ENCODE measurements at regions not wholly inside any gene's neighbourhood (a gene's known extent, or its start where the extent isn't known, plus 50 kb on each side); places are given as distances from the start of the nearest gene placed in this dataset.
"Not testable (repeated sequence)": the region's sequence is repeated elsewhere in the genome, so short reads cannot be mapped to it uniquely, and the experiment has no call there.

DNA sequence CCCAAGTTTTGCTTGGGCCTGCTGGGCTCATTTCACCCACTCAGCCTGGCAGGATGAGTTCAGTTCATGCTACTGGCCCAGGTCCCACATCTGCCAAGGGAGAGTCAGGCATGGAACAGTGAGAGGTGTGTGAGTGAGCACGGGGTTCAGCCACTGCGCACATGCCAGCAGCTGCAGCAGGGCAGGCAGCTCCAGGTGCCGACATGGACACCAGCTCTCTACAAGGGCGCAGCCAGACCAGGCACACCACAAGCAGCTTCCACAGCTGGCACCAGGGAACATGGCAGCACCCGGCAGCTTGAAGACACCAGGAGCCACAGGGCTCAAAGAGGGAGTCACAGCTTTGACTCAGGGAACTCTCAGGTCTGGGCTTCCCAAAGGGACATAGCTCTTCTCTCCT is 938.0 kb downstream of the SORCS3 start:
- no peak for DNase-seq
- no peak for TF ChIP-seq CTCF (IDR thresholded peaks at IDR 0.05)
- Histone ChIP-seq H3K36me3 (no peaks in the 10 kb centered on the region), H3K4me3 (no peak overlapping the region), H3K27me3 (no peaks in the 10 kb centered on the region), H3K9me3 (no peaks in the 10 kb centered on the region), H3K27ac (no peak overlapping the region), H3K4me1 (no peaks in the 10 kb centered on the region)
- intact Hi-C loops (cut with DNase I; ENCODE audit: low total_unique reads) = no loop called here

- Histone ChIP-seq H3K9me3 (peaks cover 0 to 5% (median 0%) of the 10 kb centered on the region in 3 donors), H3K27ac (no peak overlapping the region), H3K4me1 (no peaks in the 10 kb centered on the region), H3K27me3 (no peaks in the 10 kb centered on the region), H3K36me3 (no peaks in the 10 kb centered on the region), H3K4me3 (no peak overlapping the region)
- DNase-seq = no peak
- no peak for TF ChIP-seq CTCF (IDR thresholded peaks at IDR 0.05)
- intact Hi-C loops (cut with DNase I; ENCODE audit: low total_unique reads) = no loop called here
Measured at GRCh38 chr10:105577865-105578607, 936.9 kb downstream of the SORCS3 start.

DNA sequence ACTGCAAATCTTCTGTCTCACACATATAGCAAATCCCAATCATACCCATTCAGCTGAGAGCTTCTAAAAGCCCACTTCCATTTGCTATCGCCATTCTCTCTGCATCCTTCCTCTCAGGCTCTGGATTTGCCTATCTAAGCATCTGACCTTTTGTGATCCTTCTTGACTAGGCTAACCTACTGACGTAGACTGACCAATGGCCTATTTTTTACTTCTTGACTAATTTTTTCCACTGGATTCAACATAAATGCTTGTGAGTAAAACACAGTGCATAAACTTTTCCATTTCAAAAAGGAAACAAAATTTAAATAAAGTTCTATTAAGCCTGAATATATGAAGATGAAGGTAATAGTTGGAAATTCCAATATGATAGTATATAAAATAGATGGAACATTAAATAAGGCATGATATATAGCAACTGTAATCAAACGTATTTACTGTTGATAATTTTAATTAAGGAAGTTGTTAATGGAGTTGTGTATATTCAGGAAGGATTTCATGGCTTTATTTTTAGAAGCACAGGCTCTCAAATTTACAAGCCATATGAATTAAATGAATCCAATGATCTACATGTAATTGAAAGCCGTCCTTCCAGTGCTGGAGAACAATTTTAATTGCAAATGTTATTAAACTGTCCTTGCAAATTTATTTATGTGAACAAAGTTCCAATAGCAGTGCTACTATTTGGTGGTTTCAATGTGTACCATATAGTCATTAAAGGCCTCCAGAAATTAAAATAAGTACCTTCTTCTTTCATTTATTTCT is 918.4 kb downstream of the SORCS3 start:
- H3K4me1 ChIP-seq = no peaks in the 10 kb centered on the region
- H3K36me3 ChIP-seq = no peaks in the 10 kb centered on the region
- intact Hi-C loops (cut with DNase I; ENCODE audit: low total_unique reads) = no loop called here
- no peaks in the 10 kb centered on the region for H3K9me3 ChIP-seq
- no peaks in the 10 kb centered on the region for H3K27me3 ChIP-seq
- H3K27ac ChIP-seq = no peak overlapping the region
- TF ChIP-seq CTCF (IDR thresholded peaks at IDR 0.05) = no peak
- DNase-seq = no peak
- H3K4me3 ChIP-seq = no peak overlapping the region

DNA sequence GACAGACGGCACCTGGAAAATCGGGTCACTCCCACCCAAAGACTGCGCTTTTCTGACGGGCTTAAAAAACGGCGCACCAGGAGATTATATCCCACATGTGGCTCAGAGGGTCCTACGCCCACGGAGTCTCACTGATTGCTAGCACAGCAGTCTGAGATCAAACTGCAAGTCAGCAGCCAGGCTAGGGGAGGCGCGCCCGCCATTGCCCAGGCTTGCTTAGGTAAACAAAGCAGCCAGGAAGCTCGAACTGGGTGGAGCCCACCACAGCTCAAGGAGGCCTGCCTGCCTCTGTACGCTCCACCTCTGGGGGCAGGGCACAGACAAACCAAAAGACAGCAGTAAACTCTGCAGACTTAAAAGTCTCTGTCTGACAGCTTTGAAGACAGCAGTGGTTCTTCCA is 909.4 kb downstream of the SORCS3 start:
- H3K4me3 ChIP-seq; H3K9me3 ChIP-seq; H3K4me1 ChIP-seq; intact Hi-C loops (cut with DNase I; ENCODE audit: low total_unique reads); H3K27me3 ChIP-seq; H3K36me3 ChIP-seq; DNase-seq; H3K27ac ChIP-seq: not testable (repeated sequence)

- no peak for TF ChIP-seq CTCF (IDR thresholded peaks at IDR 0.05)
- H3K27me3 ChIP-seq = no peaks in the 10 kb centered on the region
- no peak for DNase-seq
- H3K36me3 ChIP-seq = no peaks in the 10 kb centered on the region
- H3K4me3 ChIP-seq = no peak overlapping the region
- no peaks in the 10 kb centered on the region for H3K4me1 ChIP-seq
- H3K27ac ChIP-seq = no peak overlapping the region
- H3K9me3 ChIP-seq = no peaks in the 10 kb centered on the region
- intact Hi-C loops (cut with DNase I; ENCODE audit: low total_unique reads) = no loop called here
Measured at GRCh38 chr10:105549731-105550130, 908.6 kb downstream of the SORCS3 start.

DNA sequence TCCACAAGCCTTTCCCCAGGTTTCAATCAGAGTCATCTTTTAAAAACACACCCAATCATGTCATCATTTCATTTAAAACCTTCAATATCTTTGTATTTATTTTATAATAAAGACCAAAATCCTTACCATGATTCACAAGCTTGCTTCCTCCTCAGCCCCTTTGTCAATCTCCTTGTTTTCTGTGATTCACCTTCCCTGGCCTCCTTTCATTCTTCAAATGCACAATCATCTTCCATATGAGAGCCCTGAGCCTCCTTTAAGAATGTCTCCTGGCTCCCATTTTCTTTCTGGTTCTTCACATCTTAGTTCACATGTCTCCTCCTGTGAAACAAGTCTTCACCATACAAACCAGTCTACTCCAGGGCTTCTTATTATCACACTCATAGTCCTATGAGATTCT is 904.0 kb downstream of the SORCS3 start:
- no peak overlapping the region for H3K27ac ChIP-seq
- no peaks in the 10 kb centered on the region for H3K4me1 ChIP-seq
- H3K4me3 ChIP-seq = no peak overlapping the region
- DNase-seq = no peak
- H3K36me3 ChIP-seq = no peaks in the 10 kb centered on the region
- H3K27me3 ChIP-seq = no peaks in the 10 kb centered on the region
- no peaks in the 10 kb centered on the region for H3K9me3 ChIP-seq
- no peak for TF ChIP-seq CTCF (IDR thresholded peaks at IDR 0.05)
- intact Hi-C loops (cut with DNase I; ENCODE audit: low total_unique reads) = no loop called here

Measured in tibial artery (tissue), 4 donors.